ENCODE measurements at regions not wholly inside any gene's neighbourhood (a gene's known extent, or its start where the extent isn't known, plus 50 kb on each side); places are given as distances from the start of the nearest gene placed in this dataset.

GRCh38 chr3:81931265-81932251, 170.1 kb upstream of the GBE1 start:
- H3K36me3 ChIP-seq, result no peaks in the 10 kb centered on the region
- TF ChIP-seq POLR2A (IDR thresholded peaks at IDR 0.05), result no peak
- TF ChIP-seq CTCF (IDR thresholded peaks at IDR 0.05 in 4 of 5, conservative IDR thresholded peaks at IDR 0.05 in 1 of 5), result no peak
- no peak overlapping the region for H3K4me3 ChIP-seq
- intact Hi-C loops (cut with DNase I; ENCODE audit: low total_unique reads) (no loop called here), in situ Hi-C loops (cut with MboI; ENCODE audit: low sequenced_read_pairs in 4 of 4) (no loop called here)
- no peak overlapping the region for H3K27ac ChIP-seq
- DNase-seq, result no peak
- no peak for ATAC-seq
- H3K27me3 ChIP-seq, result no peaks in the 10 kb centered on the region
- no peaks in the 10 kb centered on the region for H3K4me1 ChIP-seq
- no peaks in the 10 kb centered on the region for H3K9me3 ChIP-seq

GRCh38 chr3:81929697-81930096, 168.3 kb upstream of the GBE1 start:
- Histone ChIP-seq H3K4me1 (no peaks in the 10 kb centered on the region), H3K36me3 (no peaks in the 10 kb centered on the region), H3K9me3 (no peaks in the 10 kb centered on the region), H3K27ac (no peak overlapping the region), H3K27me3 (no peaks in the 10 kb centered on the region), H3K4me3 (no peak overlapping the region)
- intact Hi-C loops (cut with DNase I; ENCODE audit: low total_unique reads), result no loop called here
- in situ Hi-C loops (cut with MboI; ENCODE audit: low sequenced_read_pairs in 4 of 4), result no loop called here
- DNase-seq (no peak), ATAC-seq (no peak)
- TF ChIP-seq CTCF (IDR thresholded peaks at IDR 0.05 in 4 of 5, conservative IDR thresholded peaks at IDR 0.05 in 1 of 5), result no peak
- no peak for TF ChIP-seq POLR2A (IDR thresholded peaks at IDR 0.05)

- TF ChIP-seq POLR2A (IDR thresholded peaks at IDR 0.05) (no peak), CTCF (IDR thresholded peaks at IDR 0.05 in 4 of 5, conservative IDR thresholded peaks at IDR 0.05 in 1 of 5) (no peak)
- no peak for ATAC-seq
- H3K9me3 ChIP-seq, result no peaks in the 10 kb centered on the region
- H3K4me1 ChIP-seq, result no peaks in the 10 kb centered on the region
- DNase-seq, result no peak
- intact Hi-C loops (cut with DNase I; ENCODE audit: low total_unique reads), result no loop called here
- no peaks in the 10 kb centered on the region for H3K27me3 ChIP-seq
- no peak overlapping the region for H3K4me3 ChIP-seq
- no peaks in the 10 kb centered on the region for H3K36me3 ChIP-seq
- in situ Hi-C loops (cut with MboI; ENCODE audit: low sequenced_read_pairs in 4 of 4), result no loop called here
- no peak overlapping the region for H3K27ac ChIP-seq
These were observed 166.4 kb upstream of the GBE1 start for GRCh38 chr3:81927811-81928210.

- TF ChIP-seq POLR2A (IDR thresholded peaks at IDR 0.05) (no peak), CTCF (IDR thresholded peaks at IDR 0.05 in 4 of 5, conservative IDR thresholded peaks at IDR 0.05 in 1 of 5) (no peak)
- in situ Hi-C loops (cut with MboI; ENCODE audit: low sequenced_read_pairs in 4 of 4) (no loop called here), intact Hi-C loops (cut with DNase I; ENCODE audit: low total_unique reads) (no loop called here)
- Histone ChIP-seq H3K4me3 (no peak overlapping the region), H3K4me1 (no peaks in the 10 kb centered on the region), H3K36me3 (no peaks in the 10 kb centered on the region), H3K27me3 (no peaks in the 10 kb centered on the region), H3K9me3 (no peaks in the 10 kb centered on the region), H3K27ac (no peak overlapping the region)
- no peak for ATAC-seq
- DNase-seq, result no peak
These were observed 163.9 kb upstream of the GBE1 start for GRCh38 chr3:81925385-81925784.
